Embryonic facial prominence (tissue), 1 donor: ENCODE measurements at regions not wholly inside any gene's neighbourhood (a gene's known extent, or its start where the extent isn't known, plus 50 kb on each side); places are given as distances from the start of the nearest gene placed in this dataset.

Experiments used
- DNase-seq: peaks from one replicate; pipeline ENCODE4 v3.0.0-alpha.2; 2016; ENCODE audit errors: extremely low spot score

GRCh38 chr21:16580661-16581060, 850.9 kb downstream of the USP25 start:
- DNase-seq, result no peak

GRCh38 chr21:16583556-16583955, 853.8 kb downstream of the USP25 start:
- DNase-seq, result no peak

DNA sequence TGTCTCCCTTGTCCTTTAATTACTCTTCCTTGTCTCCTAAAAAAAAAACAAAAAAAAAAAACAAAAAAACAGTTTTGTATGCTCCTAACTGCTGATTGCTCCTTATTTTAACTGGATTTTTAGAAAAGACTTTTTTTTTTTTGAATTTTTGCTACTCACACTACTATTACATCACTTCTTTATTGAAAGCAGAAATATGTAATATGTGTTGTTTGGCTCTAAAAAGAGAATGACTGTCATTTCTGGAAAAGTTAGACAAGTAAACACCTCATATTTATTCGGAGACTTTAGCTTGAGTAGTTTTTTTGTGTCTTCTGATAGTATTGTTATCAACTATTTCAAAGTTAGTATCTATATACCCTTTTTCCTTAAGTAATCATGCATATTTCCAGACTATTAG, 855.0 kb downstream of the USP25 start:
- DNase-seq, result no peak

GRCh38 chr21:16585896-16586295, 856.1 kb downstream of the USP25 start:
- no peak for DNase-seq

DNA sequence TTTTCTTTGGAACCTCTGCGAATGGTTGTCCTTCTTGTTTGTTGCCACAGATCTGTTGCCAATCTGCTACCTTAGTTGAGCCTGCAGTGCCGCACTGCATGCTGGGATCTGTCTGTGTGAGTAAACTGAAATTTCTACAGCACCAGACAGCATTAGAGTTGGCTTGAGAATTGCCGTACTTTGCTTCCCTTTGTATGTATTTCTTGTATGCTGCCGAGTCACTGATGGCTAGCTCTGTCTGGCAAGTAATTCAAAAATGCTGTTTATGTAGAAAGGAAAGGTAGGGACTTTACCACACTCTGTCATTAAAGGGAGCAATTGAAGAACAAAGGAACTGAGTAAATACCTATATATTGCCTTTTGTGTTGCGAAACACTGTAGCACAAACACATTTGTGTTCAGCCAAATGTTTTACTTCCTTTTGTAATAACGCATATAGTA, 857.4 kb downstream of the USP25 start:
- DNase-seq, result no peak

GRCh38 chr21:16587681-16588375, 858.0 kb downstream of the USP25 start:
- DNase-seq, result no peak

GRCh38 chr21:16588433-16588860, 858.7 kb downstream of the USP25 start:
- peak; percentile 61 for DNase-seq

GRCh38 chr21:16589006-16589898, 859.5 kb downstream of the USP25 start:
- DNase-seq, result no peak

GRCh38 chr21:16590186-16590585, 860.4 kb downstream of the USP25 start:
- no peak for DNase-seq

DNA sequence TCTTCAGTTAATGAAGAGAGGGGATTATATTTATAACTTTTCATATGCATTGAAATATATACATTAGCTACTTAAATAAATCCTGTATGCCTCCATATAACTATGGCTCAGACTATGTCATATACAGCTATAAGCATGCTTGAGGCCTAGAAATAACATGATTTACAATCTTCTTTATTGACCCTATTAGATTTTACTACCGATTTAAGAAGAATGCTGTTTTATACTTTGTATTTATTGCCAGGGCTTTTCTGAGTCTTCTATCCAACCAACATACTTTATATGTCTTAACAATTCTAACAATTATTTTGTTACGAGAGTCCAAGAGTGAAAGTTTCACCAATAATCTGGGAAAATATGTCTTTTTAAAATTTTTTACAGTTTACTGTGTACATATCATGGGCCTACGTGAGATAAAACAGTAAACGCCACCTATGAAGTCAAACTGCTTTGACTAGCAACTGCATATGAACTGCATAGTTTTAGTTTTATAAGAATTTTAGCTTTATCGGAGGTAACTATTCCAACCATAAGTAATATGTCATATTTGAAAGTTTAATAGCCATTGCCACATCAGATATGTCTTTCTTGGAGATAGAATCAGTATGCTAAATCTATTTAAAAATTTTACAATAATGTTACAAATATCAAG, 861.0 kb downstream of the USP25 start:
- DNase-seq, result no peak

- DNase-seq, result no peak
Observed at GRCh38 chr21:16592381-16592780, 862.6 kb downstream of the USP25 start.

DNA sequence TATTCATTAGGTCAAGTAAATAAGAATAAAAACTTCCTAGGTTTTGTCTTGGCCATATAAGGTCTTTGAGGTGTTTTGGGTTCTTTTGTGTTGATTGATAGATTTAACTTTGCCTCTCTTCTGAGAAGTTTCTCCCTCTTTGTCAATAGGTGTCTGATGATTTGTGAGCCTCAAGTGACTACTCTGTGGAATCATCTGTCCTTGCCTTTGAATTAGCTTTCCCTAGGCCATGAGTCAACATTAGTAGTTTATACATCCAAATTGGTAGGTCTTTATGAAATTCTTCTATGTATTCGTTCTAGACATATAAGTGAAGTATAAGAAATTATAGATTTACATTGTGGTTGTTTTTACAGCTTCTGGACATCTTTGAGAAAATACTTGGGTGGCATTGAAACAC, 864.4 kb downstream of the USP25 start:
- DNase-seq, result no peak

- DNase-seq, result no peak
Observed at GRCh38 chr21:16596369-16596768, 866.6 kb downstream of the USP25 start.

DNA sequence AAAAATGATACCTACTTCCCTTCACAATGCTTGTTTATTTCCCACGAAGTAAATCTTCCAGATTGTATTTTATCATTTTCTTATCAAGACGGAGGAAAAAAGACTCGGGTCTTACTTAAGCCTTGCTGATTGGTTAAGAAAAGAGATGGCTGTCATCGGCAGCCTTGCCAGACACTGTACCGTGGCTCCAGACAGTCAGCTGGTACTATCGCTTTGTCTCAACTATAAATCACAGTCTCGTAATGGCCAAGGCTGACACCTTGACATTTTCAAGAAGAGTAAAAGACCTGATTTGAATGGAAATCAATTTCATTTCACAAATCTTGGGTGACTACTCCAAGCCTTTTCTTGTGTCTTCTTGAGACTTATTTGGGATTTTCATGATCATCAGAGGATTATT, 868.0 kb downstream of the USP25 start:
- no peak for DNase-seq

DNA sequence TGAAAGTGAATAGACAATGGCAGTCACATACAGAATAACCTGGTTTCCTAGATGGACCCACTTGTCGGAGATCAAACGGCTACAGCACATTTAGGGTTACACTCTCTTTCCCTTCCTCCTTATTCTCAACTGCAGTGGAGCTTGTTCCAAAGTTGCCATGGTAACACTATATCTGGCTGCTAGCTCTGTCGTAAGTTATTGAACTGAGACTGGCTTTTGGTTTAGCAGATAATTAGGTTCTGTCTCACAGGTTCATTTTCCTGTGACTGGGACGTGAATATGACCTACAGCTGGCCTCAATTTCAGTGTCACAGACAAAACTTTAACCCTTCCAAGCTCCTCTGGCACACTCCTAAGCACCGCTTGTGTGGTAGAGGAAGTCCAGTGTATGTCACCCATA, 875.8 kb downstream of the USP25 start:
- DNase-seq, result peak; percentile 46

GRCh38 chr21:16606271-16606670, 876.5 kb downstream of the USP25 start:
- no peak for DNase-seq

DNA sequence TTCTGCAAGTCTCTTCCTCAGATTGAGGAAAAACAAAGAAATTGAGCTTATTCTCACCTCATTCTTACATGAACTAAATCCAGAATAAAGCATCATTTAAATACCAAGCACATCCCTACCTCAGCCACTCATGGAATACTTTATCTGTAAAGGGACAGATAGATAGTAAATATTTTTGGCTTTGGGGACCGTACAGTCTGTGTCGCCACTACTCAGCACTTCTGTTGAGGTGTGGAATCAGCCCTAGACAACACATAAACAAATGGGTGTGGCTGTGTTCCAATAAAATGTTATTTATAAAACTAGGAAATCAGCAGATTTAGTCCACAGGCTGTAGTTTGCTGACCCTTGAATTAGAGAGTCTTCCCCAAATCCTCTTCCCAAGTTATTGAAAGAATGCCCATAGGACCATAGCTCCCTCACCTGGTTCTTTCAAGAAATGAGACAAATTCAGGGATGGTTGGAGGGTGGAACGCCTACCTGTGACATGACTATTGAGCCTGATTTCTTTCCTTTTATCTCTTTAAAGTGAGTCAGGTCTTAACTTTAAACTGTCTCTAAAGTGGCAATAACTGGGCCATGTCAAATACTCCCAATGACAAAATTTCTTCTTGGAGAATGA, 878.5 kb downstream of the USP25 start:
- no peak for DNase-seq

DNA sequence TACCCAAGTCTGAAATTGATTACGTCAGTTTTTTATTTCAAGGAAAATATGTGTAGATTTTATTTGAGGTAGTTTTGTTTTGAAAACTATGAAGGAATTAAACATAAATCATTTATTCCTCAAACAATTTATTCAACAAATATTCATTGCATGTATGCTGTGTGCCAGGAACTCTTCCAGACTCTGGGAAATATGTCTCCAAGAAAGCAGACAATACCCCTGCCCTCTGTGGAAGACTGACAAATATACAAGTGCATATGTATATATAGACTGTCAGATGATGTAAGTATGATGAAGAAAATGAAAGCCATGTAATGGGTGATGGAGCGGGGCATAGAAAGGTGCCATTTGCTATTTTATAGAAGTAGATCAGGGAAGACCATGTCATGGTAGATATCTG, 889.5 kb downstream of the USP25 start:
- DNase-seq, result no peak

DNA sequence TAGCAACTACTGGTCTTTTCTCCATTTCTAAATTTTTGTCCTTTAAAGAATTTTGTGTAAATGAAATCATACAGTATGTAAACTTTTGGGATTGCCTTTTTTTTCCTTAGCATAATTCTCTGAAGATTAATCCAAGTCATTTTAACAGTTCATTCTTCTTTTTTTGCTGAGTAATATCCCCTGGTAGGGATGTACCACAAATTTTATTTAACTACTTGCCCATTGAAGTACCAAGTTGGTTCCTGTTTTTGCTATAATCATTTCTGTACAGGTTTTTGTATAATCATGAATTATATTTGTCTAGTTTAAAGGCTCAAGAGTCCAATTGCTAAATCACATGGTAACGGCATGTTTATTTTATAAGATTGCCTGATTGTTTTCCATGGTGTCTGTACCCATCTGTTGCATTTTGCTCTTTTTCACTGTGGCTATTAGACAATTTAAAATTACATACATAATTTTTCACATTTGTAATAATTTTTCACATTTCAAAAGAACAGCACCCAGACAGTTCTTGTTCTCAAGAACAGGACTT, 891.1 kb downstream of the USP25 start:
- no peak for DNase-seq

- DNase-seq, result no peak
Observed at GRCh38 chr21:16624479-16625118, 888.2 kb upstream of the CXADR start.

DNA sequence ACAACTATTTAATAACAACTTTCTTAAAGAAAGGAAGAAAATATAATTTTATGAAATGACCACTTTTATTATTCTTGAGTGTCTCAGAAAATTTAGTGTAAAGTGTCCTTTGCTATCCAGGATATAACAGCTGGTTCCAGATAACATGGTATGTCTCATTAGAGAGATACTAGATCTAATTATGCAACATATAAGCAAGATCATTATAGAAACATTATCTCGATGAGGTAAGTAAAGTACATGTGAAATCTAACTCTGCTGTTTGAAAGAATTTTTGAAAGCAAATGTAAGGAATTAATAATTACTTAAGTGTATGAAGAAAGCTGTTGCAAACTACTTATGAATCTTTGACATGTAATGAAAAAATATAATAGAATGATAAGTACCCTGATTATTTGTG, 887.4 kb upstream of the CXADR start:
- no peak for DNase-seq
